ENCODE measurements at regions not wholly inside any gene's neighbourhood (a gene's known extent, or its start where the extent isn't known, plus 50 kb on each side); places are given as distances from the start of the nearest gene placed in this dataset.

GRCh38 chr5:109479260-109479860, 69.6 kb upstream of the PJA2 start:
- no peak overlapping the region for H3K4me3 ChIP-seq (ENCODE audit: low read length)
- DNase-seq (ENCODE audit: low read depth): peak; percentile 24
- peak; percentile 40 for TF ChIP-seq CTCF (IDR thresholded peaks at IDR 0.05; ENCODE audit: insufficient read depth, low read depth, low read length, missing control alignments)

GRCh38 chr5:109478830-109479229, 69.1 kb upstream of the PJA2 start:
- no peak for TF ChIP-seq CTCF (IDR thresholded peaks at IDR 0.05; ENCODE audit: insufficient read depth, low read depth, low read length, missing control alignments)
- no peak for DNase-seq (ENCODE audit: low read depth)
- no peak overlapping the region for H3K4me3 ChIP-seq (ENCODE audit: low read length)

- no peak for TF ChIP-seq CTCF (IDR thresholded peaks at IDR 0.05; ENCODE audit: insufficient read depth, low read depth, low read length, missing control alignments)
- DNase-seq (ENCODE audit: low read depth): no peak
- H3K4me3 ChIP-seq (ENCODE audit: low read length): no peak overlapping the region
Measured at GRCh38 chr5:109476292-109476691, 66.5 kb upstream of the PJA2 start.

GRCh38 chr5:109469896-109470662, 60.3 kb upstream of the PJA2 start:
- no peak overlapping the region for H3K4me3 ChIP-seq (ENCODE audit: low read length)
- DNase-seq (ENCODE audit: low read depth): no peak
- no peak for TF ChIP-seq CTCF (IDR thresholded peaks at IDR 0.05; ENCODE audit: insufficient read depth, low read depth, low read length, missing control alignments)

GRCh38 chr5:109468737-109469420, 59.1 kb upstream of the PJA2 start:
- peak; percentile 91 for DNase-seq (ENCODE audit: low read depth)
- no peak overlapping the region for H3K4me3 ChIP-seq (ENCODE audit: low read length)
- peak; percentile 82 for TF ChIP-seq CTCF (IDR thresholded peaks at IDR 0.05; ENCODE audit: insufficient read depth, low read depth, low read length, missing control alignments)

- DNase-seq (ENCODE audit: low read depth): no peak
Measured at GRCh38 chr5:109468288-109468676, 58.5 kb upstream of the PJA2 start.

More at GRCh38 chr5:109468288-109468676, 58.5 kb upstream of the PJA2 start:
- H3K4me3 ChIP-seq (ENCODE audit: low read length): no peak overlapping the region
- TF ChIP-seq CTCF (IDR thresholded peaks at IDR 0.05; ENCODE audit: insufficient read depth, low read depth, low read length, missing control alignments): no peak

All from epithelial cell of esophagus (primary cell).